Right forelimb (tissue), 1 donor: ENCODE measurements at regions not wholly inside any gene's neighbourhood (a gene's known extent, or its start where the extent isn't known, plus 50 kb on each side); places are given as distances from the start of the nearest gene placed in this dataset.

Source experiments
- DNase-seq: peaks from one replicate; pipeline ENCODE4 v3.0.0-alpha.2; 2018

GRCh38 chr1:30191154-30191702, 532.2 kb downstream of the MATN1 start:
- no peak for DNase-seq

- DNase-seq, result no peak
Observed at GRCh38 chr1:30190511-30191153, 532.8 kb downstream of the MATN1 start.

- no peak for DNase-seq
Observed at GRCh38 chr1:30189818-30190500, 533.4 kb downstream of the MATN1 start.

GRCh38 chr1:30188999-30189398, 534.4 kb downstream of the MATN1 start:
- DNase-seq, result no peak

DNA sequence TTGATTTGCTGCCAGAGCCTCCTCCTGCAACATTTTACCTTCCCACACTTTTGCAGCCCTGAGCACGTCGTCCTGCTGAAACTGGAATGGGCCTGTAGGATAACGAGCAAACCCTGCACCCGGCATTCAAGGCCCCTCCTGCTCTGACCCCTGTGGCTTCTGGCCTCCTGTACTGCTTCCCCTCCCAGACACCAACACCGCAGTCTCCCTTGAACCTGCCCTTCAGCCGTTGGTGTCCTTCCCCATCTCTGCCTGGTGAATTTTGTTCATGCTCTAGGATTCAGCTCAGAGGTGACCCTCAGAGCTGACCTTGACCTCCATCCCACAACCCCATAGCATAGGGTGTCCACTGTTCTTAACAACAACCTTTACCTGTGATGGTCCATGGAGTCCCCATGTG, 535.1 kb downstream of the MATN1 start:
- no peak for DNase-seq

- DNase-seq, result no peak
Observed at GRCh38 chr1:30187413-30188023, 535.9 kb downstream of the MATN1 start.

DNA sequence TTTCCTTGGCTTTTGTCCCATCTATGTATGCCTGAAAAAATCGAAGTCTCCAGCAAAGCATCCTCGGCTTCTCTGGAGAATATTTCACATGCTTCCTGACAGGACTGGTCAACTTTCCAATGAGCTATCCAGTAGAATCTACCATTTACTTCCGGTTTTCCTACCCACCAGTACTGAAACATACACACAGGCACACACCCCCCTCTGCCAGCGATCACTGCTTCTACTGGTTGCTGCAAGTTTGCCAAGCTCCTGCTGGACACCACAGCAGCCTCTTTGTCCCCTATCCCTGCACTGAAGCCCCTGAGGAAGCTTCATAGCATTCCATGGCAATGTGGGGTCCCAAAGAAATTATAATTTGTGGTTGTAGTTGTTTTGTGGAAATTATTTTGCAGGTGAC, 536.8 kb downstream of the MATN1 start:
- no peak for DNase-seq

DNA sequence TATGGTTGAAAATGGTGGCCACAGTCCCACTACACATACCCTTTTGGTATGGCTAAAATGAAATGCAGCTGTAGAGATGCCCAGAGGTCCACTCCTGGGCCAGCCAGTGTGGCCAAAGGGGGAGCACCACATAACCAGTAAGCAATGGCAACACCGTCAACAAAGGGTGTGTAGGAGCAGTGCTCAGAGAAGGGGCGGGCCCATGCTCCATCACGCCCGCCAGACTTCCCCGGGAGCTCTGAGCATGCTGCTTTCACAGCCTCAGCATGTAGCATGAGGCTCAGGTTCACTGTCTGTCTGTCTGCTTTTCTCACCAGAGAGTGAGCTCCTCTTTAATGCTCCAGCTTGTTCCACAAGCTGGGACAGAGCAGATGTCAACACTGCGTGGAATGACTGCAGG, 537.6 kb downstream of the MATN1 start:
- no peak for DNase-seq

DNA sequence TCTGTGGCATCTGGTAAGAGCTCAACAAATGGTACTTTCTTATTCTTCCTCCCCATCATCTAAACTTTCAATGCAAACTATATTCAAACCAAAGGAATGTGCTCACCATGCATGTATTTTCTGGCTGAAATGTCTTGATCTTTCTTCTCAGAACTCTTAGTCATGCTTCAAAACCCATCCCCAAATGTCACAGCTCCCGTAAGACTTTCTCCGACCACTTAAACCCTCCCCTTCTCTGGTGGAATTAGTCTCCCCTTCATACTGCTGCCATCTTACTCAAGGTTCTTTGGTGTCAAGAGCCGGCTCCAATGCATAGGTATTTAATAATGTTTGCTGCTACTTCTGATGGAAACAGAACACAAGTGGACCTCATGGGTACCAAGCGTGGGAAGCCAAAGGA, 538.1 kb downstream of the MATN1 start:
- DNase-seq, result no peak

GRCh38 chr1:30184393-30185141, 538.8 kb downstream of the MATN1 start:
- DNase-seq, result no peak

GRCh38 chr1:30183895-30184294, 539.5 kb downstream of the MATN1 start:
- DNase-seq, result no peak

DNA sequence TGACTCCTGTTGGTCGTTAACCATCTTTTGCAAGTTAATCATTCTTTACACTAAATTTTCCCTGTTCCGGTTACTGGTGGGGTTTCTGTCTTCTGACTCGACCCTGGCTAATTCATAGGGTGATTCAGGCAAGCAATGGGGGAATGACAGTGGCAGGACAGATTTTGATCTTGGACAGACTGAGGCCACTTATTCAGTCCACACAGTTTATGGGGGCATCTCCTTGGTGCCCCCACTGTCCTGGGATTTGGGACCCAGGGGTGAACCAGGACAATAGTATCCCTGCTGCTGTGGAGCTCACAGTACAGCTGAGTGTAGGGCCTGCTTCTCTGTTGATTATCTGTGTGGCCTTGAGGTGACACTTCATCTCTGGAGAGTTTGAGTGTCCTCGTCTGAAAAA, 540.4 kb downstream of the MATN1 start:
- no peak for DNase-seq

DNA sequence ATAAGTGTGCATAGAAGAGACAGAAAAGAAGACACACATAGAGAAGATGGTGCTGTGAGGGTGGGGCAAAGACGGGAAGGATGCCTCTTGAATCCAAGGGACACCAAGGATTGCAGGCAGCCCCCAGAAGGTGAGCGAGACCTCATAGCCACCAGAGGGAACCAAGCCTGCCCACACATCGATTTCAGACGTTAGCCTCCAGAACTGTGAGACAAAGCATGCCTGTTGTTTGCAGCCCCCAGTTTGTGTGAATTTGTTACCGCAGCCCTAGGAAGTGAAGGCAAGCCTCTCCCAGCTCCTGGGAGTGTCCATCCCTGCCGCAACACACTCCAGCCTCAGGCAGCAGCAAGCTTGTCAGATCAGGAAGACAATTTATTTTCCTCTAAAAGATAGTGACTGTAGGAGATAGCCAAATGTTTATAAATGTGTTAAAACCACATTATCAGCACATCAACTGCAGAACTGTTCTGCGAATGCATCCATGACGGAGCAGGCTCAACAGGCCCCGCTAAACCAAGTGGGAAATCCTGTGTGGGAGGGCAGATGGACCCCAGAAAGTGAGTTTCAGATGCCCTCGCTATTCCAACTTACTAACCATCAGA, 543.3 kb downstream of the MATN1 start:
- no peak for DNase-seq

GRCh38 chr1:30176477-30176876, 546.9 kb downstream of the MATN1 start:
- no peak for DNase-seq

DNA sequence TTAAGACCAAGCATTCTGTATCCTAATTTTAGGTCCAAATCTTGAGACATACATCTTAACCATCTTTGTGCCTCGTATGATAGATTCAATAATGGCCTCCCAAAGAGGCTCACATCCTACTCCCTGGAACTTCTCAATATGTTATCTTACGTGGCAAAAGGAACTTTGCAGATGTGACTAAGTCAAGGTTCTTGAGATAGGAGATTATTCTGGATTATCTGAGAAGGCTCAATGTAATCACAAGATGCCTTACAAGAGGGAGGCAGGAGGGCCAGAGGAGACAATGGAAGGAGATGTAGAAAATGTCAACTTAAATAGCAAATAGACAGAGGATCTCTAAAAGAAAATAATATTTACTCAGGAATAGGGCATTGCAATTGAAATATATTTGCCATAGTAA, 548.9 kb downstream of the MATN1 start:
- DNase-seq, result no peak

- no peak for DNase-seq
Observed at GRCh38 chr1:30173560-30173959, 549.8 kb downstream of the MATN1 start.

DNA sequence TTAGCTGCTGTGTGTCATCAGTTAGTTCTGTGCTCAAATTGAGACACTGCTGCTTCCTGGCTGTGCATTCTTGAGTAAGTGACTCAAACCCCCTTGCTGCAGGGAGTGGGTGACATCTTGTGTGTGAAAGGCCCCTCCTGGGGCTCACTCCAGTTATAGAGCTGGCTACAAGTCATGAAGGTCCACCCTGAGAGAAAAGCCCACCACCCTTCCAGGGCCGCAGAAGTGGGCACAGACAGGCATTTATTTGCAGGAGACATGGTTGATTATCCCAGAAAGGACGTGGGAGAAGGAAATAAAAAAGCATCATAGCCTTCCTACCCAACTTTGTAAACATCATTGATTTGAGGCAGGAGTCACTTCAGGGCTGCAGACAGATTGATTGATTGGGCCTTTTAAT, 550.6 kb downstream of the MATN1 start:
- DNase-seq, result no peak

- DNase-seq, result no peak
Observed at GRCh38 chr1:30172299-30172694, 551.1 kb downstream of the MATN1 start.

- DNase-seq, result no peak
Observed at GRCh38 chr1:30171537-30172298, 551.7 kb downstream of the MATN1 start.

DNA sequence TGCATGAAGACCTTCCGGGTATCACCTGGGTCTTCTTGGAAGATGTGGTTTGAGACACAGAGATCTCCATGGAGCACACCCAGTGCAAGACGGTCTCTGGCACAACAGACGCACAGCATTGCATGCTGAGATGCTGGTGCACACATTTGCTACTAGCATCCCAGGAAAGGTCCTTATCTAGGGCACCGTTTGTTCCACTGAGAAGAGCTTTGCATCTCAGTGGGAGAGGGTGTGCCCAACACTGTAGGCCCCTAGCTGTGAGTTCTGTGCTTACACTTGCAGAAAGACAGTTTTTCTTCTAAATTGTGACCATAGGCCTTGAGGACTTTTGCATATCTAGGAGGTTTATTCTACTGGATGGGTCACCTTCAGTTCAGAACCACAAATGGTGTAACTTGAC, 554.1 kb downstream of the MATN1 start:
- no peak for DNase-seq

DNA sequence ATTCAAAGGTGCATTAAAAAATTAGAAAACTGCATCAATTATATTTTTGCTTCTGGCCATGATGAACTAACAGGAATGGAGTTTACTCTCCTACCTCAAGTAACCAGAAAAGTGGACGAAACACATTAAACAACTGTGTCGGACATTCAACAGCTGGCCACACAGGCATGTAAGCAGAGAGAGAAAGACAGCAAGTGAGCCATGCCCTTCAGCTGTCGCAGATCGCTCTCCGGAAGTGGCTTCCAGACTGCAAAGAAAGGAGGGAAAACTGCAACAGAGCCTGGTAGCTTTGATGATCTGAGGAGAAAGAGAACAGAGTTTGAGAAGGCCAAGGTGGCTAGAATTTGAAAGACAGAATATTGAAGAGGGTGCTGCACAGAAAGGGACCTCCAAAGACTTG, 557.2 kb downstream of the MATN1 start:
- DNase-seq, result no peak

DNA sequence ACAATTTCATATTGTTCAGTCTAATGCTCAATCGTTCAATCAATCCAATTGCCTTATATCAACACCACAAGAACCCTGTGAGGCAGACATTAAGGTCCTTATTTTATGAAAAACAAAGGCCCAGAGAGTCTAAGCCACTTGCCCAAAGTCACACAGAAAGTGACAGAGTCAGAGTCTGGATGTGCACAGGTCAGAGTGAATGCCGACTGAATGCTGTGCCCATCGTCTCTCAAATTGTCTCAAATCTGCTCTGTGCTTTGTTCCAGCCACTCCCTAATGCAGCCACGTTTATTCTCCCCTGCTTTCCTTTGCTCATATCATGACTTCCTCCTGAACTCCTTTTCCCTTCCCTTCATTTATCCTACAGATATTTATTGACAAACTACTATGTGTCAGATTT, 558.3 kb downstream of the MATN1 start:
- DNase-seq, result no peak
